DMS 273 (cell line): ENCODE measurements at regions not wholly inside any gene's neighbourhood (a gene's known extent, or its start where the extent isn't known, plus 50 kb on each side); places are given as distances from the start of the nearest gene placed in this dataset.
A peak's percentile ranks its signal among the peaks of the same experiment; 100 is the strongest.
"Not testable (repeated sequence)": the region's sequence is repeated elsewhere in the genome, so short reads cannot be mapped to it uniquely, and the experiment has no call there.

Source experiments
- DNase-seq: peaks from one replicate; lab custom pipeline; 2025; ENCODE audit not compliant: unreplicated experiment; lab: John Stamatoyannopoulos, UW

GRCh38 chr2:139600166-139600565 lies 820.0 kb upstream of the NXPH2 start:
- DNase-seq, result peak; percentile 20

- no peak for DNase-seq
These were observed 804.9 kb upstream of the NXPH2 start for GRCh38 chr2:139585101-139585500.

- peak; percentile 2 for DNase-seq
These were observed 794.2 kb upstream of the NXPH2 start for GRCh38 chr2:139574371-139574770.

- no peak for DNase-seq
These were observed 776.6 kb upstream of the NXPH2 start for GRCh38 chr2:139556789-139557188.

GRCh38 chr2:139550873-139551272 lies 770.7 kb upstream of the NXPH2 start:
- DNase-seq, result no peak

GRCh38 chr2:139550341-139550740 lies 770.2 kb upstream of the NXPH2 start:
- no peak for DNase-seq

GRCh38 chr2:139544186-139544851 lies 764.1 kb upstream of the NXPH2 start:
- peak; percentile 4 for DNase-seq

GRCh38 chr2:139538332-139539020 lies 758.3 kb upstream of the NXPH2 start:
- not testable (repeated sequence) for DNase-seq

GRCh38 chr2:139529080-139529479 lies 748.9 kb upstream of the NXPH2 start:
- DNase-seq, result peak; percentile 67

GRCh38 chr2:139526781-139527180 lies 746.6 kb upstream of the NXPH2 start:
- no peak for DNase-seq

GRCh38 chr2:139518321-139518720 lies 738.1 kb upstream of the NXPH2 start:
- no peak for DNase-seq

GRCh38 chr2:139514951-139515350 lies 734.8 kb upstream of the NXPH2 start:
- DNase-seq, result peak; percentile 52

- no peak for DNase-seq
These were observed 715.7 kb upstream of the NXPH2 start for GRCh38 chr2:139495851-139496250.

GRCh38 chr2:139492131-139492680 lies 712.0 kb upstream of the NXPH2 start:
- DNase-seq, result peak; percentile 72

GRCh38 chr2:139480161-139480650 lies 700.0 kb upstream of the NXPH2 start:
- no peak for DNase-seq

- DNase-seq, result peak; percentile 33
These were observed 698.1 kb upstream of the NXPH2 start for GRCh38 chr2:139478165-139478914.

GRCh38 chr2:139477618-139478017 lies 697.4 kb upstream of the NXPH2 start:
- no peak for DNase-seq

GRCh38 chr2:139469985-139470384 lies 689.8 kb upstream of the NXPH2 start:
- DNase-seq, result no peak

GRCh38 chr2:139465789-139466188 lies 685.6 kb upstream of the NXPH2 start:
- DNase-seq, result no peak

- no peak for DNase-seq
These were observed 677.7 kb upstream of the NXPH2 start for GRCh38 chr2:139457873-139458272.

GRCh38 chr2:139454251-139454650 lies 674.1 kb upstream of the NXPH2 start:
- no peak for DNase-seq
